Mesenchymal stem cell (in vitro differentiated cells and primary cell): ENCODE measurements at regions not wholly inside any gene's neighbourhood (a gene's known extent, or its start where the extent isn't known, plus 50 kb on each side); places are given as distances from the start of the nearest gene placed in this dataset.

Source experiments
- DNase-seq: peaks from one replicate; pipeline ENCODE4 v3.0.0-alpha.2; 2013
- H2AFZ ChIP-seq: one replicate; pipeline ENCODE4 v1.6.1; 2013; ENCODE audit warnings: low read depth, mild to moderate bottlenecking, control low read depth, inconsistent platforms, low read length, moderate library complexity
- H2AK5ac ChIP-seq: 2 replicates; pipeline ENCODE4 v1.6.1; 2013; ENCODE audit warnings: low read length, moderate library complexity, mild to moderate bottlenecking, inconsistent platforms; ENCODE audit not compliant: severe bottlenecking
- H2BK120ac ChIP-seq: one replicate; pipeline ENCODE4 v1.6.1; 2013; ENCODE audit warnings: low read depth, mild to moderate bottlenecking, inconsistent platforms, low read length, moderate library complexity
- H2BK12ac ChIP-seq, 2 experiments: one replicate each; pipeline ENCODE4 v1.6.1; 2013; ENCODE audit warnings: inconsistent platforms in 2 of 2, low read length in 2 of 2, mild to moderate bottlenecking in 2 of 2, moderate library complexity in 2 of 2, control low read depth in 1 of 2
- H2BK15ac ChIP-seq: one replicate; pipeline ENCODE4 v1.6.1; 2013; ENCODE audit warnings: mild to moderate bottlenecking, low read depth, inconsistent platforms; ENCODE audit not compliant: poor library complexity, severe bottlenecking
- H2BK5ac ChIP-seq: 2 replicates; pipeline ENCODE4 v1.6.1; 2013; ENCODE audit warnings: low read depth, mild to moderate bottlenecking, low read length, control low read depth, inconsistent platforms; ENCODE audit not compliant: poor library complexity, severe bottlenecking
- H3K14ac ChIP-seq, 2 experiments: one replicate each; pipeline ENCODE4 v1.6.1; 2013; ENCODE audit warnings: inconsistent platforms in 2 of 2, low read length in 2 of 2, control low read depth in 1 of 2, mild to moderate bottlenecking in 1 of 2, moderate library complexity in 1 of 2
- H3K18ac ChIP-seq, 2 experiments: one replicate each; pipeline ENCODE4 v1.6.1; 2013; ENCODE audit warnings: inconsistent platforms in 2 of 2, low read length in 2 of 2, control low read depth in 1 of 2, low read depth in 1 of 2, mild to moderate bottlenecking in 1 of 2
- H3K23ac ChIP-seq, 2 experiments: one replicate each; pipeline ENCODE4 v1.6.1; 2013; ENCODE audit warnings: inconsistent platforms in 2 of 2, low read length in 2 of 2, mild to moderate bottlenecking in 2 of 2, moderate library complexity in 2 of 2, control low read depth in 1 of 2
- H3K27ac ChIP-seq: 2 replicates; pipeline ENCODE4 v1.5.1; 2013; ENCODE audit warnings: mild to moderate bottlenecking, moderate library complexity, low read length, control low read depth, inconsistent platforms; ENCODE audit not compliant: poor library complexity, severe bottlenecking
- H3K27me3 ChIP-seq, 2 experiments: 2 replicates each; pipeline versions ENCODE4 v1.6.1 to v1.7.0; 2013; ENCODE audit warnings: low read length in 2 of 2, mild to moderate bottlenecking in 2 of 2, moderate library complexity in 2 of 2, control low read depth in 1 of 2, inconsistent platforms in 1 of 2; ENCODE audit not compliant: control insufficient read depth in 1 of 2, insufficient read depth in 1 of 2
- H3K36me3 ChIP-seq, 2 experiments: 2 replicates each; pipeline versions ENCODE4 v1.6.1 to v1.7.0; 2013; ENCODE audit warnings: low read length in 2 of 2, control low read depth in 1 of 2, inconsistent platforms in 1 of 2, low read depth in 1 of 2, mild to moderate bottlenecking in 1 of 2; ENCODE audit not compliant: insufficient read depth in 2 of 2, control insufficient read depth in 1 of 2
- H3K4ac ChIP-seq, 2 experiments: one replicate each; pipeline ENCODE4 v1.6.1; 2013; ENCODE audit warnings: inconsistent platforms in 2 of 2, low read length in 2 of 2, mild to moderate bottlenecking in 2 of 2, moderate library complexity in 2 of 2, control low read depth in 1 of 2, low read depth in 1 of 2
- H3K4me1 ChIP-seq: 2 replicates; pipeline ENCODE4 v1.6.1; 2013; ENCODE audit warnings: low read depth, low read length, control low read depth; ENCODE audit not compliant: control insufficient read depth, insufficient read depth
- H3K4me2 ChIP-seq: 2 replicates; pipeline ENCODE4 v1.6.1; 2013; ENCODE audit warnings: low read length, mild to moderate bottlenecking, inconsistent platforms; ENCODE audit not compliant: poor library complexity, severe bottlenecking
- H3K4me3 ChIP-seq, 2 experiments: 2 replicates each; pipeline versions ENCODE4 v1.5.1 to v1.7.0; 2013; ENCODE audit warnings: low read length in 2 of 2, mild to moderate bottlenecking in 2 of 2, control low read depth in 1 of 2, low read depth in 1 of 2; ENCODE audit not compliant: insufficient read depth in 1 of 2
- H3K79me1 ChIP-seq: replicated peaks from 2 replicates; pipeline ENCODE4 v1.6.1; 2013; ENCODE audit warnings: mild to moderate bottlenecking, control low read depth, low read length, inconsistent platforms; ENCODE audit not compliant: poor library complexity, severe bottlenecking
- H3K9ac ChIP-seq: 2 replicates; pipeline ENCODE4 v1.7.0; 2013; ENCODE audit warnings: mild to moderate bottlenecking, low read length, moderate library complexity
- H3K9me3 ChIP-seq: 2 replicates; pipeline ENCODE4 v1.7.0; 2013; ENCODE audit warnings: mild to moderate bottlenecking, low read length; ENCODE audit not compliant: control insufficient read depth
- H4K8ac ChIP-seq: one replicate; pipeline ENCODE4 v1.6.1; 2013; ENCODE audit warnings: inconsistent platforms, mild to moderate bottlenecking, low read length, moderate library complexity
- H4K91ac ChIP-seq: one replicate; pipeline ENCODE4 v1.6.1; 2013; ENCODE audit warnings: mild to moderate bottlenecking, low read length, inconsistent platforms
- WGBS: methylation state at CpG from one replicate; pipeline ENCODE4 v1.1.7; 2013; ENCODE audit warnings: mixed read lengths; 5-methylcytosine and 5-hydroxymethylcytosine counted together

- WGBS, result 97% methylated on average over 4 of the region's 4 CpGs
- H4K91ac ChIP-seq, result no peak overlapping the region
- no peaks in the 10 kb centered on the region for H3K36me3 ChIP-seq
- H3K27ac ChIP-seq, result no peak overlapping the region
- H4K8ac ChIP-seq, result no peak overlapping the region
- no peak overlapping the region for H2AFZ ChIP-seq
- no peaks in the 10 kb centered on the region for H3K9me3 ChIP-seq
- H2BK15ac ChIP-seq, result no peak overlapping the region
- H2BK5ac ChIP-seq, result no peak overlapping the region
- H2AK5ac ChIP-seq, result no peak overlapping the region
- no peak overlapping the region for H3K9ac ChIP-seq
- no peak for DNase-seq
- no peak overlapping the region for H3K18ac ChIP-seq
- H3K27me3 ChIP-seq, result no peaks in the 10 kb centered on the region
- no peak overlapping the region for H3K4me2 ChIP-seq
- no peaks in the 10 kb centered on the region for H3K79me1 ChIP-seq
- H3K4me3 ChIP-seq, result no peak overlapping the region
- no peak overlapping the region for H3K14ac ChIP-seq
- no peak overlapping the region for H2BK120ac ChIP-seq
- H3K4me1 ChIP-seq, result no peaks in the 10 kb centered on the region
- no peak overlapping the region for H3K4ac ChIP-seq
- H3K23ac ChIP-seq, result no peak overlapping the region
- no peak overlapping the region for H2BK12ac ChIP-seq
These were observed 344.9 kb downstream of the EFNA5 start for GRCh38 chr5:107325866-107326265.

- no peak overlapping the region for H3K4me3 ChIP-seq
- no peak overlapping the region for H3K4me2 ChIP-seq
- no peak overlapping the region for H2BK5ac ChIP-seq
- peak overlapping the region in 1 of 2 experiments; percentile 64 for H3K14ac ChIP-seq
- H2AK5ac ChIP-seq, result no peak overlapping the region
- no peak overlapping the region for H3K9ac ChIP-seq
- no peak for DNase-seq
- no peaks in the 10 kb centered on the region for H3K4me1 ChIP-seq
- no peak overlapping the region for H2BK15ac ChIP-seq
- H3K9me3 ChIP-seq, result no peaks in the 10 kb centered on the region
- H4K91ac ChIP-seq, result no peak overlapping the region
- no peak overlapping the region for H3K18ac ChIP-seq
- no peak overlapping the region for H3K4ac ChIP-seq
- no peak overlapping the region for H2BK12ac ChIP-seq
- H4K8ac ChIP-seq, result no peak overlapping the region
- no peak overlapping the region for H2AFZ ChIP-seq
- no peak overlapping the region for H2BK120ac ChIP-seq
- H3K27ac ChIP-seq, result no peak overlapping the region
- no peaks in the 10 kb centered on the region for H3K36me3 ChIP-seq
- H3K23ac ChIP-seq, result no peak overlapping the region
- no peaks in the 10 kb centered on the region for H3K27me3 ChIP-seq
- H3K79me1 ChIP-seq, result no peaks in the 10 kb centered on the region
These were observed 345.9 kb downstream of the EFNA5 start for GRCh38 chr5:107324809-107325208.

- Histone ChIP-seq H3K27me3 (no peaks in the 10 kb centered on the region), H3K9ac (no peak overlapping the region), H3K23ac (no peak overlapping the region), H2BK12ac (no peak overlapping the region), H2BK15ac (no peak overlapping the region), H2AFZ (no peak overlapping the region), H2BK5ac (no peak overlapping the region), H3K4me3 (no peak overlapping the region), H4K91ac (no peak overlapping the region), H3K4me1 (no peaks in the 10 kb centered on the region), H3K79me1 (no peaks in the 10 kb centered on the region), H3K27ac (no peak overlapping the region), H3K18ac (no peak overlapping the region), H2BK120ac (no peak overlapping the region), H3K4ac (no peak overlapping the region), H3K9me3 (no peaks in the 10 kb centered on the region), H4K8ac (no peak overlapping the region), H3K36me3 (no peaks in the 10 kb centered on the region), H3K4me2 (no peak overlapping the region), H3K14ac (no peak overlapping the region), H2AK5ac (no peak overlapping the region)
- no peak for DNase-seq
- no CpG with 5 or more reads among the region's 1 CpG for WGBS
These were observed 346.7 kb downstream of the EFNA5 start for GRCh38 chr5:107324071-107324470.

- DNase-seq, result no peak
- Histone ChIP-seq H2BK12ac (no peak overlapping the region), H3K27me3 (no peaks in the 10 kb centered on the region), H3K4me3 (no peak overlapping the region), H4K8ac (no peak overlapping the region), H3K9me3 (no peaks in the 10 kb centered on the region), H3K4me2 (no peak overlapping the region), H3K18ac (no peak overlapping the region), H3K27ac (no peak overlapping the region), H2AFZ (no peak overlapping the region), H3K79me1 (no peaks in the 10 kb centered on the region), H3K36me3 (no peaks in the 10 kb centered on the region), H3K9ac (no peak overlapping the region), H2BK15ac (no peak overlapping the region), H3K4ac (no peak overlapping the region), H3K4me1 (no peaks in the 10 kb centered on the region), H2AK5ac (no peak overlapping the region), H3K14ac (no peak overlapping the region), H2BK5ac (no peak overlapping the region), H4K91ac (no peak overlapping the region), H2BK120ac (no peak overlapping the region), H3K23ac (no peak overlapping the region)
- 100% methylated on average over 1 of the region's 6 CpGs for WGBS
These were observed 347.2 kb downstream of the EFNA5 start for GRCh38 chr5:107323536-107323935.
